ENCODE measurements at regions not wholly inside any gene's neighbourhood (a gene's known extent, or its start where the extent isn't known, plus 50 kb on each side); places are given as distances from the start of the nearest gene placed in this dataset.

DNA sequence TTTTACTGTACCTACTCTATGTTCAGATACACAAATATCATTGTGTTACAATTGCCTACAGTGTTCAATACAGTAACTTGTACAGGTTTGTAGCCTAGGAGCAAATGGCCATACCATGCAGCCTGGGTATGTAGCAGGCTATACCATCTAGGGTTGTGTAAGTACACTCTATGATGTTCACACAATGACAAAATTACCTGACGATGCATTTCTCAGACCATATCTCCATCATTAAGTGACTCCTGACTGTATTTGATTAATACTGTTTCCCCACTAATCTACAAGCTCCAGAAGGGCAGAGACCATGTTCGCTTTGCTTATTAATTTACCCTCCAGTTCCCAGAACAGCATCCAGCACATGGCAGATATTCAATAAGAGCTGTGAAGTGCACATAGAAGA lies 372.2 kb downstream of the METTL4 start:
- H3K9me2 ChIP-seq (replicated peaks; ENCODE audit: insufficient read depth, low read length): no peaks in the 10 kb centered on the region
- no peaks in the 10 kb centered on the region for H3K27me3 ChIP-seq (replicated peaks; ENCODE audit: insufficient read depth, low read length)
- no peak overlapping the region for H3K27ac ChIP-seq (ENCODE audit: low read length)
- H4K20me1 ChIP-seq (ENCODE audit: insufficient read depth, low read length): no peaks in the 10 kb centered on the region
- H3F3A ChIP-seq (ENCODE audit: insufficient read depth, low read length): no peaks in the 10 kb centered on the region
- H3K4me3 ChIP-seq (ENCODE audit: low read length): no peak overlapping the region
- H3K4me1 ChIP-seq (ENCODE audit: low read length): no peaks in the 10 kb centered on the region
- no peaks in the 10 kb centered on the region for H3K36me3 ChIP-seq (replicated peaks; ENCODE audit: insufficient read depth, low read length)
- H2AFZ ChIP-seq (ENCODE audit: low read length): no peak overlapping the region
- no peaks in the 10 kb centered on the region for H3K9me3 ChIP-seq (replicated peaks; ENCODE audit: insufficient read depth, low read length)
- DNase-seq: no peak
- no peak for TF ChIP-seq EZH2phosphoT487 (IDR thresholded peaks at IDR 0.05; ENCODE audit: low read length)
- TF ChIP-seq EZH2 (optimal IDR thresholded peaks at IDR 0.05; ENCODE audit: low read depth, low read length): no peak
- TF ChIP-seq, protein P1, sequence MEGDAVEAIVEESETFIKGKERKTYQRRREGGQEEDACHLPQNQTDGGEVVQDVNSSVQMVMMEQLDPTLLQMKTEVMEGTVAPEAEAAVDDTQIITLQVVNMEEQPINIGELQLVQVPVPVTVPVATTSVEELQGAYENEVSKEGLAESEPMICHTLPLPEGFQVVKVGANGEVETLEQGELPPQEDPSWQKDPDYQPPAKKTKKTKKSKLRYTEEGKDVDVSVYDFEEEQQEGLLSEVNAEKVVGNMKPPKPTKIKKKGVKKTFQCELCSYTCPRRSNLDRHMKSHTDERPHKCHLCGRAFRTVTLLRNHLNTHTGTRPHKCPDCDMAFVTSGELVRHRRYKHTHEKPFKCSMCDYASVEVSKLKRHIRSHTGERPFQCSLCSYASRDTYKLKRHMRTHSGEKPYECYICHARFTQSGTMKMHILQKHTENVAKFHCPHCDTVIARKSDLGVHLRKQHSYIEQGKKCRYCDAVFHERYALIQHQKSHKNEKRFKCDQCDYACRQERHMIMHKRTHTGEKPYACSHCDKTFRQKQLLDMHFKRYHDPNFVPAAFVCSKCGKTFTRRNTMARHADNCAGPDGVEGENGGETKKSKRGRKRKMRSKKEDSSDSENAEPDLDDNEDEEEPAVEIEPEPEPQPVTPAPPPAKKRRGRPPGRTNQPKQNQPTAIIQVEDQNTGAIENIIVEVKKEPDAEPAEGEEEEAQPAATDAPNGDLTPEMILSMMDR (IDR thresholded peaks at IDR 0.05; ENCODE audit: low read length): no peak
- H3K79me2 ChIP-seq (ENCODE audit: low read length): no peaks in the 10 kb centered on the region
- no peak overlapping the region for H3K9ac ChIP-seq (ENCODE audit: low read length)
- no peak overlapping the region for H3K4me2 ChIP-seq (ENCODE audit: low read depth, low read length)

DNA sequence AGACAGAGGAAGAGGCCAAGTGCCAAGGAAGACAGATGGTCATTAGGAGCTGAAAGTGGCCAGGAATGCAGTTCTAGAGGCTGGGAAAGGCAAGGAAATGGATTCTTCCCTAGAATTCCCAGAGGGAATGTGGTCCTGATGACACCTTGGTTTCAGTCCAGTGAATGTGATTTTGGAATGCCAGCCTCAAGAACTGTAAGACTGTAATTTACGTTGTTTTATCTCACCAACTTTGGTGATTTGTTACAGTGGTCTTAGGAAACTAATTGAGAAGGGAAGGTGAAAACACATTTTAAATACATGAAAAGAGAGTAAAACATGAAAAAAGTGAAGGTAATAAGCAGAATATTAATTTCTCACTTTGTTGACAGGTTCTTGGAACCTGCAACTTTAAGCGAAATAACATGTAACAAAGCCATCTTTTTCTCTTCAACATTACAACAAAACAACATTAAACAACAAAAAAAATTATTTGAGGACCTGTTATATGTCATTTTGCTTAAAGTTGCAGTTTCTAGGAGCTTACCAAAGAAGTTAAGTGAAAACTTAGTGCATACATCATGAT lies 370.2 kb downstream of the METTL4 start:
- Histone ChIP-seq H3K4me3 (ENCODE audit: low read length) (no peak overlapping the region), H3K27me3 (replicated peaks; ENCODE audit: insufficient read depth, low read length) (no peaks in the 10 kb centered on the region), H3K9me2 (replicated peaks; ENCODE audit: insufficient read depth, low read length) (no peaks in the 10 kb centered on the region), H3K79me2 (ENCODE audit: low read length) (no peaks in the 10 kb centered on the region), H3K9me3 (replicated peaks; ENCODE audit: insufficient read depth, low read length) (no peaks in the 10 kb centered on the region), H3K4me2 (ENCODE audit: low read depth, low read length) (no peak overlapping the region), H3K36me3 (replicated peaks; ENCODE audit: insufficient read depth, low read length) (no peaks in the 10 kb centered on the region), H4K20me1 (ENCODE audit: insufficient read depth, low read length) (no peaks in the 10 kb centered on the region), H3K4me1 (ENCODE audit: low read length) (no peaks in the 10 kb centered on the region), H3K9ac (ENCODE audit: low read length) (no peak overlapping the region), H3F3A (ENCODE audit: insufficient read depth, low read length) (no peaks in the 10 kb centered on the region), H2AFZ (ENCODE audit: low read length) (no peak overlapping the region), H3K27ac (ENCODE audit: low read length) (no peak overlapping the region)
- TF ChIP-seq, protein P1 (IDR thresholded peaks at IDR 0.05; ENCODE audit: low read length): no peak
- TF ChIP-seq EZH2 (optimal IDR thresholded peaks at IDR 0.05; ENCODE audit: low read depth, low read length) (no peak), EZH2phosphoT487 (IDR thresholded peaks at IDR 0.05; ENCODE audit: low read length) (no peak)
- no peak for DNase-seq

DNA sequence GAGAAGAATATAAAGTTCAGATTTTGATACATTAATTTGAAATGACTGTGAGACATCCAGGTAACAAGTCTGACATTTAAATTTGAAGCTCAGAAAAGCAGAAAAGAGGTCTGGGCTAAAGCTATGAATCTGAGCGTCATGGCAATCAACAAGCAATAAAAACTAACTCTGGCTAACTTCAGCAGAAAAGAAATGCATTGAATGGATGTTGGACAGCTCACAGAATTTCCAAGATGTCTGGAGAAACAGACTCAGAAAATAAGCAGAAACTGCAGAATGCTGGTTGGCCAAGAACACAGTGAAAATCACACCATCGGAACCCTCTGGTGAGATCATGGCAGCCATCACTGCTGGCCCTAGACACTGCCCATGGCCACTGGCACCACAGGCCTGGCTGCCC lies 366.6 kb downstream of the METTL4 start:
- Histone ChIP-seq H3K79me2 (ENCODE audit: low read length) (no peaks in the 10 kb centered on the region), H3K27ac (ENCODE audit: low read length) (no peak overlapping the region), H3K36me3 (replicated peaks; ENCODE audit: insufficient read depth, low read length) (no peaks in the 10 kb centered on the region), H3K4me2 (ENCODE audit: low read depth, low read length) (no peak overlapping the region), H3F3A (ENCODE audit: insufficient read depth, low read length) (no peaks in the 10 kb centered on the region), H3K9me3 (replicated peaks; ENCODE audit: insufficient read depth, low read length) (no peaks in the 10 kb centered on the region), H3K9ac (ENCODE audit: low read length) (no peak overlapping the region), H3K27me3 (replicated peaks; ENCODE audit: insufficient read depth, low read length) (no peaks in the 10 kb centered on the region), H3K4me3 (ENCODE audit: low read length) (no peak overlapping the region), H3K9me2 (replicated peaks; ENCODE audit: insufficient read depth, low read length) (no peaks in the 10 kb centered on the region), H3K4me1 (ENCODE audit: low read length) (no peaks in the 10 kb centered on the region), H2AFZ (ENCODE audit: low read length) (no peak overlapping the region), H4K20me1 (ENCODE audit: insufficient read depth, low read length) (no peaks in the 10 kb centered on the region)
- DNase-seq: no peak
- TF ChIP-seq EZH2 (optimal IDR thresholded peaks at IDR 0.05; ENCODE audit: low read depth, low read length): no peak
- no peak for TF ChIP-seq EZH2phosphoT487 (IDR thresholded peaks at IDR 0.05; ENCODE audit: low read length)
- TF ChIP-seq, protein P1 (IDR thresholded peaks at IDR 0.05; ENCODE audit: low read length): no peak
